ENCODE measurements at regions not wholly inside any gene's neighbourhood (a gene's known extent, or its start where the extent isn't known, plus 50 kb on each side); places are given as distances from the start of the nearest gene placed in this dataset.
"Not testable (repeated sequence)": the region's sequence is repeated elsewhere in the genome, so short reads cannot be mapped to it uniquely, and the experiment has no call there.

- no peaks in the 10 kb centered on the region for H3K27me3 ChIP-seq (ENCODE audit: control insufficient read depth, insufficient read depth, low read length, poor library complexity, severe bottlenecking)
- H3K9me3 ChIP-seq (ENCODE audit: control insufficient read depth, low read length): no peaks in the 10 kb centered on the region
- WGBS, 2 experiments: 86 to 100% methylated on average over 2 of the region's 3 CpGs
- no peak overlapping the region for H3K27ac ChIP-seq (ENCODE audit: insufficient read depth, low read depth, low read length, poor library complexity, severe bottlenecking)
- no peaks in the 10 kb centered on the region for H3K4me1 ChIP-seq (ENCODE audit: control insufficient read depth, insufficient read depth, low read length)
- no peak overlapping the region for H3K4me3 ChIP-seq (ENCODE audit: insufficient read depth, low read depth, low read length)
- H3K36me3 ChIP-seq (ENCODE audit: control insufficient read depth, insufficient read depth, low read length): no peaks in the 10 kb centered on the region
Observed at GRCh38 chr3:106063909-106064308, 195.1 kb upstream of the CBLB start.

GRCh38 chr3:106065831-106066230, 197.0 kb upstream of the CBLB start:
- Histone ChIP-seq H3K27ac (ENCODE audit: insufficient read depth, low read depth, low read length, poor library complexity, severe bottlenecking) (no peak overlapping the region), H3K9me3 (ENCODE audit: control insufficient read depth, low read length) (no peaks in the 10 kb centered on the region), H3K27me3 (ENCODE audit: control insufficient read depth, insufficient read depth, low read length, poor library complexity, severe bottlenecking) (no peaks in the 10 kb centered on the region), H3K4me1 (ENCODE audit: control insufficient read depth, insufficient read depth, low read length) (no peaks in the 10 kb centered on the region), H3K4me3 (ENCODE audit: insufficient read depth, low read depth, low read length) (no peak overlapping the region), H3K36me3 (ENCODE audit: control insufficient read depth, insufficient read depth, low read length) (no peaks in the 10 kb centered on the region)

- H3K27me3 ChIP-seq (ENCODE audit: control insufficient read depth, insufficient read depth, low read length, poor library complexity, severe bottlenecking): no peaks in the 10 kb centered on the region
- no peaks in the 10 kb centered on the region for H3K4me1 ChIP-seq (ENCODE audit: control insufficient read depth, insufficient read depth, low read length)
- H3K9me3 ChIP-seq (ENCODE audit: control insufficient read depth, low read length): no peaks in the 10 kb centered on the region
- H3K36me3 ChIP-seq (ENCODE audit: control insufficient read depth, insufficient read depth, low read length): no peaks in the 10 kb centered on the region
- H3K4me3 ChIP-seq (ENCODE audit: insufficient read depth, low read depth, low read length): no peak overlapping the region
- no peak overlapping the region for H3K27ac ChIP-seq (ENCODE audit: insufficient read depth, low read depth, low read length, poor library complexity, severe bottlenecking)
- WGBS, 2 experiments: 89 to 92% methylated on average over 3 of the region's 3 CpGs
Observed at GRCh38 chr3:106067711-106068110, 198.9 kb upstream of the CBLB start.

GRCh38 chr3:106068381-106068780, 199.6 kb upstream of the CBLB start:
- Histone ChIP-seq H3K27ac (ENCODE audit: insufficient read depth, low read depth, low read length, poor library complexity, severe bottlenecking) (no peak overlapping the region), H3K4me3 (ENCODE audit: insufficient read depth, low read depth, low read length) (no peak overlapping the region)
- WGBS, 2 experiments: 100% methylated on average over 1 of the region's 1 CpG

GRCh38 chr3:106068795-106069194, 200.0 kb upstream of the CBLB start:
- no peak overlapping the region for H3K27ac ChIP-seq (ENCODE audit: insufficient read depth, low read depth, low read length, poor library complexity, severe bottlenecking)
- WGBS, 2 experiments: 94 to 100% methylated on average over 2 of the region's 2 CpGs
- no peaks in the 10 kb centered on the region for H3K27me3 ChIP-seq (ENCODE audit: control insufficient read depth, insufficient read depth, low read length, poor library complexity, severe bottlenecking)
- no peaks in the 10 kb centered on the region for H3K36me3 ChIP-seq (ENCODE audit: control insufficient read depth, insufficient read depth, low read length)
- H3K4me3 ChIP-seq (ENCODE audit: insufficient read depth, low read depth, low read length): no peak overlapping the region
- no peaks in the 10 kb centered on the region for H3K4me1 ChIP-seq (ENCODE audit: control insufficient read depth, insufficient read depth, low read length)
- H3K9me3 ChIP-seq (ENCODE audit: control insufficient read depth, low read length): no peaks in the 10 kb centered on the region

More at GRCh38 chr3:106068381-106068780, 199.6 kb upstream of the CBLB start:
- Histone ChIP-seq H3K9me3 (ENCODE audit: control insufficient read depth, low read length) (no peaks in the 10 kb centered on the region), H3K27me3 (ENCODE audit: control insufficient read depth, insufficient read depth, low read length, poor library complexity, severe bottlenecking) (no peaks in the 10 kb centered on the region), H3K36me3 (ENCODE audit: control insufficient read depth, insufficient read depth, low read length) (no peaks in the 10 kb centered on the region), H3K4me1 (ENCODE audit: control insufficient read depth, insufficient read depth, low read length) (no peaks in the 10 kb centered on the region)

- no peaks in the 10 kb centered on the region for H3K27me3 ChIP-seq (ENCODE audit: control insufficient read depth, insufficient read depth, low read length, poor library complexity, severe bottlenecking)
- H3K27ac ChIP-seq (ENCODE audit: insufficient read depth, low read depth, low read length, poor library complexity, severe bottlenecking): no peak overlapping the region
- H3K36me3 ChIP-seq (ENCODE audit: control insufficient read depth, insufficient read depth, low read length): no peaks in the 10 kb centered on the region
- H3K4me1 ChIP-seq (ENCODE audit: control insufficient read depth, insufficient read depth, low read length): no peaks in the 10 kb centered on the region
- H3K9me3 ChIP-seq (ENCODE audit: control insufficient read depth, low read length): no peaks in the 10 kb centered on the region
- no peak overlapping the region for H3K4me3 ChIP-seq (ENCODE audit: insufficient read depth, low read depth, low read length)
- WGBS, 2 experiments: 100% methylated on average over 2 of the region's 3 CpGs; no CpG with 5 or more reads in 1 of the 2 experiments
Observed at GRCh38 chr3:106070187-106070586, 201.4 kb upstream of the CBLB start.

GRCh38 chr3:106071306-106071705, 202.5 kb upstream of the CBLB start:
- H3K4me3 ChIP-seq (ENCODE audit: insufficient read depth, low read depth, low read length): no peak overlapping the region
- 91 to 94% methylated on average over 4 of the region's 4 CpGs for WGBS, 2 experiments

GRCh38 chr3:106072596-106072995, 203.8 kb upstream of the CBLB start:
- not testable (repeated sequence) for H3K4me3 ChIP-seq (ENCODE audit: insufficient read depth, low read depth, low read length); H3K4me1 ChIP-seq (ENCODE audit: control insufficient read depth, insufficient read depth, low read length); H3K27ac ChIP-seq (ENCODE audit: insufficient read depth, low read depth, low read length, poor library complexity, severe bottlenecking); H3K27me3 ChIP-seq (ENCODE audit: control insufficient read depth, insufficient read depth, low read length, poor library complexity, severe bottlenecking); H3K9me3 ChIP-seq (ENCODE audit: control insufficient read depth, low read length); H3K36me3 ChIP-seq (ENCODE audit: control insufficient read depth, insufficient read depth, low read length)
- WGBS, 2 experiments: no CpG with 5 or more reads among the region's 5 CpGs

More at GRCh38 chr3:106071306-106071705, 202.5 kb upstream of the CBLB start:
- Histone ChIP-seq H3K4me1 (ENCODE audit: control insufficient read depth, insufficient read depth, low read length) (no peaks in the 10 kb centered on the region), H3K27ac (ENCODE audit: insufficient read depth, low read depth, low read length, poor library complexity, severe bottlenecking) (no peak overlapping the region), H3K9me3 (ENCODE audit: control insufficient read depth, low read length) (no peaks in the 10 kb centered on the region), H3K27me3 (ENCODE audit: control insufficient read depth, insufficient read depth, low read length, poor library complexity, severe bottlenecking) (no peaks in the 10 kb centered on the region), H3K36me3 (ENCODE audit: control insufficient read depth, insufficient read depth, low read length) (no peaks in the 10 kb centered on the region)

- not testable (repeated sequence) for H3K27ac ChIP-seq (ENCODE audit: insufficient read depth, low read depth, low read length, poor library complexity, severe bottlenecking); H3K4me3 ChIP-seq (ENCODE audit: insufficient read depth, low read depth, low read length); H3K36me3 ChIP-seq (ENCODE audit: control insufficient read depth, insufficient read depth, low read length); H3K4me1 ChIP-seq (ENCODE audit: control insufficient read depth, insufficient read depth, low read length); H3K27me3 ChIP-seq (ENCODE audit: control insufficient read depth, insufficient read depth, low read length, poor library complexity, severe bottlenecking); H3K9me3 ChIP-seq (ENCODE audit: control insufficient read depth, low read length)
- WGBS, 2 experiments: 98 to 99% methylated on average over 12 to 20 of the region's 31 CpGs
Observed at GRCh38 chr3:106073806-106074205, 205.0 kb upstream of the CBLB start.

GRCh38 chr3:106075731-106076130, 206.9 kb upstream of the CBLB start:
- not testable (repeated sequence) for H3K9me3 ChIP-seq (ENCODE audit: control insufficient read depth, low read length); H3K36me3 ChIP-seq (ENCODE audit: control insufficient read depth, insufficient read depth, low read length); H3K27me3 ChIP-seq (ENCODE audit: control insufficient read depth, insufficient read depth, low read length, poor library complexity, severe bottlenecking); H3K27ac ChIP-seq (ENCODE audit: insufficient read depth, low read depth, low read length, poor library complexity, severe bottlenecking); H3K4me1 ChIP-seq (ENCODE audit: control insufficient read depth, insufficient read depth, low read length); H3K4me3 ChIP-seq (ENCODE audit: insufficient read depth, low read depth, low read length)
- 94 to 96% methylated on average over 2 of the region's 5 CpGs for WGBS, 2 experiments

GRCh38 chr3:106078635-106079034, 209.8 kb upstream of the CBLB start:
- Histone ChIP-seq H3K27ac (ENCODE audit: insufficient read depth, low read depth, low read length, poor library complexity, severe bottlenecking) (no peak overlapping the region), H3K4me1 (ENCODE audit: control insufficient read depth, insufficient read depth, low read length) (no peaks in the 10 kb centered on the region)

More at GRCh38 chr3:106078635-106079034, 209.8 kb upstream of the CBLB start:
- Histone ChIP-seq H3K36me3 (ENCODE audit: control insufficient read depth, insufficient read depth, low read length) (no peaks in the 10 kb centered on the region), H3K9me3 (ENCODE audit: control insufficient read depth, low read length) (no peaks in the 10 kb centered on the region), H3K4me3 (ENCODE audit: insufficient read depth, low read depth, low read length) (no peak overlapping the region), H3K27me3 (ENCODE audit: control insufficient read depth, insufficient read depth, low read length, poor library complexity, severe bottlenecking) (no peaks in the 10 kb centered on the region)
